ENCODE measurements at regions not wholly inside any gene's neighbourhood (a gene's known extent, or its start where the extent isn't known, plus 50 kb on each side); places are given as distances from the start of the nearest gene placed in this dataset.

DNA sequence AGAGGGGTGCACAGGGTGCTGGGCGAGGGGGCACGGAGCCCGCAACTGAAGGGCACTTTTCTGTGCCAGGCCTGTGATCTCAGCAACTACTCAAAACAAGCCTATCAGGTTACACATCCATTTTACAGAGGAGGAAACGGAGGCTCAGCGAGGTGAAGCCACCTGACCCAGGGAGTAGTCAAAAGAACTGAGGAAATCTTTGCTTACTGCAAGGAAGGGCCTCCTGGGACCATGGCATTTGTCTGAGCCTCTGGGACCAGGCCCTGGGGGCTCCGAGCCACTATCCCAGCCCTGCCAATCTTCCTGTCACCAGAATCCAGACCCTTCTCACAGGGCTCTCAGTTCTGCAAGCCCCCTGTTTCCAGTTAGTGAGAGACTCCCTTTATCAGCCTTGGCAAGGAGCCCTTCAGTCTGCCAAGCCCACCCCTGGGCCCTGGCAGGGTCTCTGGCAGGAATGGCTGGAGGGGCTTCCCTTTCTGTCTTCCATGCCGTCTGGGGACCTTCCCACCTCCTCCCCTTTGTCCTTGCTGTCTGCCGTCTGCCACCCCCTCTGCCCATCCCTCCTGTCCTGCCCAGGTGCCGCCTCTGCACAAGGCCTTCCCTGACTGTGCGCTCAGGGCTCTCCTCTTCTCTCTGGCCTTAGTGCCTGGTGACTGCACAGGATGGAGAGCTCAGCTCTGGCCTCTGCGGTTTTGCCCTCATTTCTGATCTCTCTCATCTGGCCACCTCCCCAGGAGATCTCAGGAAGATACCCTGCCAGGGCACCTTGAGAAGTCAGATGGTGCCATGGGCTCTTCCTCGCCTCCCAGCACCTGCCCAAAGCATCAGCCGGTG, 194.7 kb upstream of the GLI2 start:
- intact Hi-C loops (cut with micrococcal nuclease; ENCODE audit: unreplicated experiment) = no loop called here
- no peaks in the 10 kb centered on the region for H3K9me3 ChIP-seq (ENCODE audit: low read depth, low read length, poor library complexity, severe bottlenecking)
- POLR2A ChIA-PET (ENCODE audit: low non-redundant PET) = no interaction called here
- peaks cover 10% of the 10 kb centered on the region for H3K4me1 ChIP-seq (ENCODE audit: insufficient read depth, low read length, poor library complexity, severe bottlenecking)
- BruUV-seq (replicated peaks) = no TSS peak
- CTCF ChIA-PET = no interaction called here
- peak; percentile 7 for DNase-seq (ENCODE audit: low spot score)
- H3K36me3 ChIP-seq (ENCODE audit: insufficient read depth, low read length, poor library complexity, severe bottlenecking) = no peaks in the 10 kb centered on the region
- no peaks in the 10 kb centered on the region for H3K27me3 ChIP-seq (replicated peaks; ENCODE audit: insufficient read depth, low read depth, low read length, poor library complexity)
- no peak overlapping the region for H3K4me3 ChIP-seq (ENCODE audit: low read depth, low read length, poor library complexity, severe bottlenecking)
- no peak for TF ChIP-seq EZH2 (IDR thresholded peaks at IDR 0.05; ENCODE audit: borderline replicate concordance, low read depth, low read length, poor library complexity, severe bottlenecking)
- TF ChIP-seq, protein P1, sequence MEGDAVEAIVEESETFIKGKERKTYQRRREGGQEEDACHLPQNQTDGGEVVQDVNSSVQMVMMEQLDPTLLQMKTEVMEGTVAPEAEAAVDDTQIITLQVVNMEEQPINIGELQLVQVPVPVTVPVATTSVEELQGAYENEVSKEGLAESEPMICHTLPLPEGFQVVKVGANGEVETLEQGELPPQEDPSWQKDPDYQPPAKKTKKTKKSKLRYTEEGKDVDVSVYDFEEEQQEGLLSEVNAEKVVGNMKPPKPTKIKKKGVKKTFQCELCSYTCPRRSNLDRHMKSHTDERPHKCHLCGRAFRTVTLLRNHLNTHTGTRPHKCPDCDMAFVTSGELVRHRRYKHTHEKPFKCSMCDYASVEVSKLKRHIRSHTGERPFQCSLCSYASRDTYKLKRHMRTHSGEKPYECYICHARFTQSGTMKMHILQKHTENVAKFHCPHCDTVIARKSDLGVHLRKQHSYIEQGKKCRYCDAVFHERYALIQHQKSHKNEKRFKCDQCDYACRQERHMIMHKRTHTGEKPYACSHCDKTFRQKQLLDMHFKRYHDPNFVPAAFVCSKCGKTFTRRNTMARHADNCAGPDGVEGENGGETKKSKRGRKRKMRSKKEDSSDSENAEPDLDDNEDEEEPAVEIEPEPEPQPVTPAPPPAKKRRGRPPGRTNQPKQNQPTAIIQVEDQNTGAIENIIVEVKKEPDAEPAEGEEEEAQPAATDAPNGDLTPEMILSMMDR (conservative IDR thresholded peaks at IDR 0.05; ENCODE audit: low read depth, low read length) = no peak
- H3K27ac ChIP-seq (ENCODE audit: low read depth, low read length, poor library complexity, severe bottlenecking) = no peak overlapping the region

DNA sequence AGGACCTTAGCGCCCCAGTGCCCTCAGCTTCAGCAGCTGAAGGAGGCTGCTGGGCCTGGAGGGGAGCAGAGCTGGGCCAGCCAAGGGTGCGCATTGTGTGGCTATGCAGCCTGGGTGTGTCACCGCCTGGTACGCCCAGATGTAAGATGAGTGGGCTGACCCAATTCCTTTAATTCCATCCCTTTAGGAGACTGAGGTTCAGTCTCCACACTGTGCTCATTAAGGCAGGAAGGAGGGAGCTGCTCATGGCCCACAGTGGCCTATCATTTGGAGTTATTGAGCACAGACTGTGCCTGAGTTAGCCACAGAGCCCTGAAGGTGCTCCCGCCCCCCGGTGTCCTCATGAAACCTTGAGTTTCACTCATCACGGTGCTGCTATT, 194.1 kb upstream of the GLI2 start:
- BruUV-seq (replicated peaks) = no TSS peak
- TF ChIP-seq, protein P1 (conservative IDR thresholded peaks at IDR 0.05; ENCODE audit: low read depth, low read length) = no peak
- no peak for TF ChIP-seq EZH2 (IDR thresholded peaks at IDR 0.05; ENCODE audit: borderline replicate concordance, low read depth, low read length, poor library complexity, severe bottlenecking)
- Histone ChIP-seq H3K36me3 (ENCODE audit: insufficient read depth, low read length, poor library complexity, severe bottlenecking) (no peaks in the 10 kb centered on the region), H3K9me3 (ENCODE audit: low read depth, low read length, poor library complexity, severe bottlenecking) (no peaks in the 10 kb centered on the region), H3K27me3 (replicated peaks; ENCODE audit: insufficient read depth, low read depth, low read length, poor library complexity) (no peaks in the 10 kb centered on the region), H3K4me3 (ENCODE audit: low read depth, low read length, poor library complexity, severe bottlenecking) (no peak overlapping the region), H3K27ac (ENCODE audit: low read depth, low read length, poor library complexity, severe bottlenecking) (no peak overlapping the region), H3K4me1 (ENCODE audit: insufficient read depth, low read length, poor library complexity, severe bottlenecking) (peaks cover 10% of the 10 kb centered on the region)
- ChIA-PET POLR2A (ENCODE audit: low non-redundant PET) (no interaction called here), CTCF (no interaction called here)
- no peak for DNase-seq (ENCODE audit: low spot score)
- intact Hi-C loops (cut with micrococcal nuclease; ENCODE audit: unreplicated experiment) = no loop called here

GRCh38 chr2:120541972-120542670, 193.5 kb upstream of the GLI2 start:
- Histone ChIP-seq H3K27me3 (replicated peaks; ENCODE audit: insufficient read depth, low read depth, low read length, poor library complexity) (no peaks in the 10 kb centered on the region), H3K36me3 (ENCODE audit: insufficient read depth, low read length, poor library complexity, severe bottlenecking) (no peaks in the 10 kb centered on the region), H3K27ac (ENCODE audit: low read depth, low read length, poor library complexity, severe bottlenecking) (no peak overlapping the region), H3K4me3 (ENCODE audit: low read depth, low read length, poor library complexity, severe bottlenecking) (no peak overlapping the region), H3K9me3 (ENCODE audit: low read depth, low read length, poor library complexity, severe bottlenecking) (no peaks in the 10 kb centered on the region), H3K4me1 (ENCODE audit: insufficient read depth, low read length, poor library complexity, severe bottlenecking) (peaks cover 10% of the 10 kb centered on the region)
- ChIA-PET CTCF (no interaction called here), POLR2A (ENCODE audit: low non-redundant PET) (no interaction called here)
- TF ChIP-seq EZH2 (IDR thresholded peaks at IDR 0.05; ENCODE audit: borderline replicate concordance, low read depth, low read length, poor library complexity, severe bottlenecking) = no peak
- BruUV-seq (replicated peaks) = no TSS peak
- intact Hi-C loops (cut with micrococcal nuclease; ENCODE audit: unreplicated experiment) = no loop called here
- no peak for DNase-seq (ENCODE audit: low spot score)
